ENCODE measurements at regions not wholly inside any gene's neighbourhood (a gene's known extent, or its start where the extent isn't known, plus 50 kb on each side); places are given as distances from the start of the nearest gene placed in this dataset.
A peak's percentile ranks its signal among the peaks of the same experiment; 100 is the strongest.
"Not testable (repeated sequence)": the region's sequence is repeated elsewhere in the genome, so short reads cannot be mapped to it uniquely, and the experiment has no call there.

DNA sequence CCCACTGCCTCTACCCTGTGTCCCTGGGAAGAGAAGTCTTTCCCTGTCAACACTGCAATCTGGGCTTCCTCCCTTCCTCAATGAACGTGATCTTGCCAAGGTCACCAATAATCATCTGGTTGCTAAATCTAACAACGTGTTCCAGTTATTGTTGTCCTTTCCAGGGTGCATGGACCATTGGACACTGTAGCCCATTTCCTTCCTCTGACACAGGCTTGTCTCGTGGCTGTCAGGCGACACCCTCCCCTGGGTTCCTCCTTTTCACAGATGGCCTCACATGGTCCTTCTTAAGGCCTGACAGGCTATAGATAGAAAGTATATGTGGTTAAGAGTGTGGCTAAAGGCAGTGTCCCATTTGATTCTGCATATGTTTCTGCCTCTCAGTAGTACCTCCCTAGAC is 67.7 kb upstream of the STARD13 start:
- H3K4me3 ChIP-seq (ENCODE audit: low read depth in 1 of 5, low read length in 5 of 5), result no peak overlapping the region
- no peaks in the 10 kb centered on the region for H3K9me3 ChIP-seq (ENCODE audit: control insufficient read depth in 5 of 5, low read length in 5 of 5)
- H3K27me3 ChIP-seq (ENCODE audit: control insufficient read depth in 5 of 5, insufficient read depth in 4 of 5, low read length in 5 of 5), result no peaks in the 10 kb centered on the region
- no peaks in the 10 kb centered on the region for H3K36me3 ChIP-seq (ENCODE audit: control insufficient read depth in 5 of 5, insufficient read depth in 5 of 5, low read length in 5 of 5)
- H3K4me1 ChIP-seq (ENCODE audit: control insufficient read depth in 5 of 5, insufficient read depth in 5 of 5, low read length in 5 of 5), result peaks cover 0 to 60% (median 36%) of the 10 kb centered on the region in 5 donors
- peak overlapping the region; percentile 14 for H3K27ac ChIP-seq (ENCODE audit: low read depth, low read length)
- no peak overlapping the region for H3K9ac ChIP-seq (ENCODE audit: low read length in 5 of 5)

DNA sequence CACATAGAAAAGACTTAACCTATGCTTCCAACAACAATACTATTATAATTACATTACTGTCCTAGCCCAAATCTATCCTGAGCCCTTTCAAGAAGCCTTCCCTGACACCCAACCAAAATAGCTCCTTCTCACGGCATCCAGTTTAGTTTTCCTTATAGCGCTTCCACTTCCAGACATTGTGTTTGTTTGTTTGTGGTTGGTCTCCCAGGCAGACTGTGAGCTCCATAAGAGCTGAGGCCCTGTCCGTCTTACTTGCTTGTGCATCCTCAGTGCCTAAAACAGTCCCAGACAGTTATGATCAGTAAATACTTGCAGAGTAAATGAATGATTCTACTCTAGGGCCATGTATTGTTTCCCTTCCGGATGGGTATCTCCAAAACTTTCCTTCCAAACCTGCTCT is 68.1 kb upstream of the STARD13 start:
- H3K9me3 ChIP-seq (ENCODE audit: control insufficient read depth in 5 of 5, low read length in 5 of 5), result no peaks in the 10 kb centered on the region
- no peak overlapping the region for H3K4me3 ChIP-seq (ENCODE audit: low read depth in 1 of 5, low read length in 5 of 5)
- no peak overlapping the region for H3K9ac ChIP-seq (ENCODE audit: low read length in 5 of 5)
- no peaks in the 10 kb centered on the region for H3K27me3 ChIP-seq (ENCODE audit: control insufficient read depth in 5 of 5, insufficient read depth in 4 of 5, low read length in 5 of 5)
- no peaks in the 10 kb centered on the region for H3K36me3 ChIP-seq (ENCODE audit: control insufficient read depth in 5 of 5, insufficient read depth in 5 of 5, low read length in 5 of 5)
- peak overlapping the region; percentile 25 for H3K27ac ChIP-seq (ENCODE audit: low read depth, low read length)
- H3K4me1 ChIP-seq (ENCODE audit: control insufficient read depth in 5 of 5, insufficient read depth in 5 of 5, low read length in 5 of 5), result peaks cover 0 to 59% (median 35%) of the 10 kb centered on the region in 5 donors

DNA sequence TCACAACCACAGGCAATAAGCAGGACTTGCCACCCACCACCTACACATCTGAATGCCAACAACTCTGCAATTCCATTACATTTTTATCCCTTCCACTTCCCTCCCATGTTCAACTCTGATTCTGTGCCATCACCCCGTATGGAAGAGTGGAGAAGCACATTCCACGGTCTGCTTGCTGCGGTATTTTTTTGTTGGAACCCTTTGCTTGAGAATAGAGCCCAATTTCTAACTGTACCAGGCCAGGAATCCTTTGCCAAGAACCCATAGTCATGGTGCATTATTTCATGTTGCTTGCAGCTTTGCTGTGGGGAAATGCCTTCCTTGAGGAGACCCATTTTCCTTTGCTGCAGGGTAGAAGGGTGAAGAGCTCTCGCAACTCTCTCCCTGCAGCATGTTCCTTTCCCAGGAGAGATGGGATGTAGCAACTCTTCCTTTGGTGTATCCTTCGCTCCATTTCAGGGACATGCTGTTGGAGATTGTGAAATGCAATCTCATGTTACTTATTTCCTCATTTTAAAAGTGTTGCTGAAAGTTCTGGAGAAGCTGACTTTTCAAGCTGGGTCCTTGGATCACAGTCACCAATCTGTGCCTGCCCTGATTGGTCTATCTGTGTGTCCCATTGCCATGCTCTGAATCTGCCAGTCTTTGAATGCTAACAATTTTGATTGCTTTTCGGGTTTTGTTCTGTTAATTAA is 69.8 kb upstream of the STARD13 start:
- Histone ChIP-seq H3K4me3 (ENCODE audit: low read depth in 1 of 5, low read length in 5 of 5) (no peak overlapping the region), H3K27me3 (ENCODE audit: control insufficient read depth in 5 of 5, insufficient read depth in 4 of 5, low read length in 5 of 5) (no peaks in the 10 kb centered on the region), H3K9me3 (ENCODE audit: control insufficient read depth in 5 of 5, low read length in 5 of 5) (no peaks in the 10 kb centered on the region), H3K27ac (ENCODE audit: low read depth, low read length) (peak overlapping the region; percentile 32), H3K4me1 (ENCODE audit: control insufficient read depth in 5 of 5, insufficient read depth in 5 of 5, low read length in 5 of 5) (peaks cover 0 to 42% (median 24%) of the 10 kb centered on the region in 5 donors), H3K9ac (ENCODE audit: low read length in 5 of 5) (no peak overlapping the region), H3K36me3 (ENCODE audit: control insufficient read depth in 5 of 5, insufficient read depth in 5 of 5, low read length in 5 of 5) (no peaks in the 10 kb centered on the region)

DNA sequence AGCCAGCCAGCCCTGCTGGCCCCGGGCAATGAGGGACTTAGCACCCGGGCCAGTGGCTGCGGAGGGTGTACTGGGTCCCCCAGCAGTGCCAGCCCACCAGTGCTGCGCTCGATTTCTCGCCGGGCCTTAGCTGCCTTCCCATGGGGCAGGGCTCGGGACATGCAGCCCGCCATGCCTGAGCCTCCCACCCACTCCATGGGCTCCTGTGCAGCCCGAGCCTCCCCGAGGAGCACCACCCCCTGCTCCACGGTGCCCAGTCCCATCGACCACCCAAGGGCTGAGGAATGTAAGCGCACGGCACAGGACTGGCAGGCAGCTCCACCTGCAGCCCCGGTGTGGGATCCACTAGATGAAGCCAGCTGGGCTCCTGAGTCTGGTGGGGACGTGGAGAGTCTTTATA is 72.5 kb upstream of the STARD13 start:
- H3K9me3 ChIP-seq (ENCODE audit: control insufficient read depth in 5 of 5, low read length in 5 of 5); H3K9ac ChIP-seq (ENCODE audit: low read length in 5 of 5); H3K36me3 ChIP-seq (ENCODE audit: control insufficient read depth in 5 of 5, insufficient read depth in 5 of 5, low read length in 5 of 5); H3K4me3 ChIP-seq (ENCODE audit: low read depth in 1 of 5, low read length in 5 of 5); H3K27me3 ChIP-seq (ENCODE audit: control insufficient read depth in 5 of 5, insufficient read depth in 4 of 5, low read length in 5 of 5); H3K27ac ChIP-seq (ENCODE audit: low read depth, low read length): not testable (repeated sequence)
- H3K4me1 ChIP-seq (ENCODE audit: control insufficient read depth in 5 of 5, insufficient read depth in 5 of 5, low read length in 5 of 5), result peaks cover 0 to 26% (median 18%) of the 10 kb centered on the region in 5 donors

DNA sequence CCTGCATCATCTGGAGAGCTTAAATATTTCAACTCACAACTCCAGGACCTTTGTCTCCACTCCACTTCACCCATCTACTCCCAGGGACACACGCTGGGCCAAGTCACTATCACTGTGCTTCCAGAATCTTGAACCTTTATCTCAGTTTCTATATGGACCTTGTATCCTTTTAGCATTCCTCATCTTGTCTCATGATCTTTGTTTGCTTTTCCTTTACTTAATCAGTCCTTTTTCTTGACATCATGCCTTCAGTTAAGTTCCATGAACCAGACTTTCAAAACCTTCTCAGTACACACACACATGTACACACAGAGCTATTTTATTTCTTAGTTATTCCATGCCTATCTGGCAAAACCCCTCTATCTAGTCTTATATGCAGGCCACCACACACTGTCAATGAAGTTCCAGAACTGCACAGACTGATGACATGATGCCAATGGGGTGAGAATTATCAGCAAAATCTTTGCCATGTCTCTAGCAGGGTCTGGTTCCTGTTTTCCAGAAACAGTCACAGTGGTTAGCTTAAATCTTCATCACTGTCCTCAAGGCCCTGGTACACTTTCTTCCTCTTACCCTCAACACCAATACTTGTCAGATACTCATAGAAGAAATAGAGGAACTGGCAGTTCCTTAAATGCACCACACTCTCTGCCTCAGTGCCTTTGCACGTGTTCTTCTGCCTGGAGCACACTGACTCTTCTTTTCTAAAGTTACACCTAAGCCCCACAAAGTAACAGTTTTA is 77.6 kb upstream of the STARD13 start:
- H3K36me3 ChIP-seq (ENCODE audit: control insufficient read depth in 5 of 5, insufficient read depth in 5 of 5, low read length in 5 of 5), result no peaks in the 10 kb centered on the region
- no peak overlapping the region for H3K4me3 ChIP-seq (ENCODE audit: low read depth in 1 of 5, low read length in 5 of 5)
- H3K9me3 ChIP-seq (ENCODE audit: control insufficient read depth in 5 of 5, low read length in 5 of 5), result no peaks in the 10 kb centered on the region
- H3K27ac ChIP-seq (ENCODE audit: low read depth, low read length), result no peak overlapping the region
- H3K4me1 ChIP-seq (ENCODE audit: control insufficient read depth in 5 of 5, insufficient read depth in 5 of 5, low read length in 5 of 5), result peaks cover 0 to 4% (median 0%) of the 10 kb centered on the region in 5 donors
- no peak overlapping the region for H3K9ac ChIP-seq (ENCODE audit: low read length in 5 of 5)
- no peaks in the 10 kb centered on the region for H3K27me3 ChIP-seq (ENCODE audit: control insufficient read depth in 5 of 5, insufficient read depth in 4 of 5, low read length in 5 of 5)

DNA sequence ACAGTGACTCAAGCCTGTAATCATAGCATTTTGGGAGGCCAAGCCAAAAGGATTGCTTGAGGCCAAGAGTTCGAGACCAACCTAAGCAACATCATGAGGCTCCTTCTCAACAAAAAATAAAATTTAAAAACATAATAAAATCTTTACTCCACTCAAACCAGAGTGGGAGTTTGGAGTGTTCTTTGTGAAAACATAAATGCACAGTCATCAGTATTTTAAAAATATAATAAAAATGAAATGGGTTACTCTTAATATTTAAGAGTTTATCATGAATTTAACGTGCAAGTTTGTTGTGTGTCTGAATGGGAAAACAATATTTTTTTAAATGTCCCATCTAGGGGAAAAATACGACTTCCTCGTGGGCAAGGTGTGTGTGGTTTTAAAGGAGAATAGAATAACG is 78.6 kb upstream of the STARD13 start:
- H3K9ac ChIP-seq (ENCODE audit: low read length in 5 of 5), result no peak overlapping the region
- H3K27ac ChIP-seq (ENCODE audit: low read depth, low read length), result no peak overlapping the region
- H3K36me3 ChIP-seq (ENCODE audit: control insufficient read depth in 5 of 5, insufficient read depth in 5 of 5, low read length in 5 of 5), result no peaks in the 10 kb centered on the region
- no peaks in the 10 kb centered on the region for H3K9me3 ChIP-seq (ENCODE audit: control insufficient read depth in 5 of 5, low read length in 5 of 5)
- H3K27me3 ChIP-seq (ENCODE audit: control insufficient read depth in 5 of 5, insufficient read depth in 4 of 5, low read length in 5 of 5), result no peaks in the 10 kb centered on the region
- H3K4me3 ChIP-seq (ENCODE audit: low read depth in 1 of 5, low read length in 5 of 5), result no peak overlapping the region
- H3K4me1 ChIP-seq (ENCODE audit: control insufficient read depth in 5 of 5, insufficient read depth in 5 of 5, low read length in 5 of 5), result peaks cover 0 to 4% (median 0%) of the 10 kb centered on the region in 5 donors

DNA sequence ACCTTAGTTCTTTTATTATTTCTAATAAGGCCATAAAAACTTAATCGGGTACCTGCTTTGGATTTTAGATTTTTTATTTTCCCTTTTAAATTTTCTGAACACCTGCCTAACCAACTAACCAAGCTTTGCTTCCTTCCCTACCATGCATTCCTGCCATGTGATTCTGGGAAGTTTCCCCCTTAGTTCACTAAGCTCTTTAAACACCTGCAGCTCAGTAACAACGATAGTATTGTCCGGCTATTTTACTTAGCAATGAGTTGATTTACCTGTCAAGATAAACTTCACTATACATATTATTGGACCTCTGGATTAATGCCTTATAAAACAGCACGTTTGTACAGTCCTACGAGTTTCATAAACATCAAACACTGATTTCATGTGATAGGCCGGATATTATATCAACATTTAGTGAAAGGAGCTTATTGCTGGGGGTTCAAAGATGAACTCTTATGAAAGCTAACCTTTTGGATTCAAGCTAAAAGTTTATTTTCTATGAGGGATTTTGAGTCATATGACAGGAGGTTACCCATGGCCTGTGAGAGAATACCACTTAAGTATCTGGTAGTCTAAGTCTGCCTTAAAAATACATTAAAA is 81.0 kb upstream of the STARD13 start:
- Histone ChIP-seq H3K9me3 (ENCODE audit: control insufficient read depth in 5 of 5, low read length in 5 of 5) (no peaks in the 10 kb centered on the region), H3K27me3 (ENCODE audit: control insufficient read depth in 5 of 5, insufficient read depth in 4 of 5, low read length in 5 of 5) (no peaks in the 10 kb centered on the region), H3K36me3 (ENCODE audit: control insufficient read depth in 5 of 5, insufficient read depth in 5 of 5, low read length in 5 of 5) (no peaks in the 10 kb centered on the region), H3K9ac (ENCODE audit: low read length in 5 of 5) (no peak overlapping the region), H3K27ac (ENCODE audit: low read depth, low read length) (no peak overlapping the region), H3K4me3 (ENCODE audit: low read depth in 1 of 5, low read length in 5 of 5) (no peak overlapping the region), H3K4me1 (ENCODE audit: control insufficient read depth in 5 of 5, insufficient read depth in 5 of 5, low read length in 5 of 5) (peaks cover 0 to 4% (median 0%) of the 10 kb centered on the region in 5 donors)

DNA sequence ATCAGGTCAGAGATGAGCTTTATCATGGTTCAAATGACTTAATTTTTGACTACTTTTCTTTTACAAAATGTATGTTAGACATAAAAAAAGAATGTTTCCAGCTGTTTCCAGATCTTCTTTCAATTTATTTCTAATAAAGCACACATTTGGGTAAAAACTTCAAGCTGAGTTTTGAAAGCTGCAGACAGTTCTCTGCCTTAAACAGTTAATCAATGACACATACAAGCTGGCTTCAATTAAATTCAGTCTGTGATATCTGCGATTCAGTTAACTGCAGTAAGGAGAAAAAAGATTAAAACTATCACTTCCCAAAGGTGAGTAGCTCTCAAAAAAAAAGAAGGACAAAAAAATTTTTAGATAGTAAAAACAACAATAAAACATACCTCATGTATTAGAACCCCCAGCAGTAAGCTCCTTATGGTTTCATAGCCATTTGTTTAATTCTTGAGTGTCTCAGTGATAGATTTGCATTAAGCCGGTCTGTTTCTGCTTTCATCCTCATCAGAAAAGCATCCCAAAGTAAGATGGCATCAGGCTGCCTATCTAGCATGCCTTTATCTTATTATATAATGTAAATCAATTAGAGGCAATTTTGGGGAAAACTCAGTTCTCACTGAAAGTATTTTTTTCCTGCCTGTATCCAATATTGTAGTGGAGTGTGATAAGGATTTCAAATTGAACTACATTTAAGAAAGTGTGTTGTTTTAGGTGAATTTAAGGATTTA is 81.8 kb upstream of the STARD13 start:
- no peak overlapping the region for H3K4me3 ChIP-seq (ENCODE audit: low read depth in 1 of 5, low read length in 5 of 5)
- no peaks in the 10 kb centered on the region for H3K27me3 ChIP-seq (ENCODE audit: control insufficient read depth in 5 of 5, insufficient read depth in 4 of 5, low read length in 5 of 5)
- no peak overlapping the region for H3K27ac ChIP-seq (ENCODE audit: low read depth, low read length)
- no peaks in the 10 kb centered on the region for H3K36me3 ChIP-seq (ENCODE audit: control insufficient read depth in 5 of 5, insufficient read depth in 5 of 5, low read length in 5 of 5)
- peaks cover 0 to 4% (median 0%) of the 10 kb centered on the region in 5 donors for H3K4me1 ChIP-seq (ENCODE audit: control insufficient read depth in 5 of 5, insufficient read depth in 5 of 5, low read length in 5 of 5)
- H3K9me3 ChIP-seq (ENCODE audit: control insufficient read depth in 5 of 5, low read length in 5 of 5), result no peaks in the 10 kb centered on the region
- no peak overlapping the region for H3K9ac ChIP-seq (ENCODE audit: low read length in 5 of 5)

DNA sequence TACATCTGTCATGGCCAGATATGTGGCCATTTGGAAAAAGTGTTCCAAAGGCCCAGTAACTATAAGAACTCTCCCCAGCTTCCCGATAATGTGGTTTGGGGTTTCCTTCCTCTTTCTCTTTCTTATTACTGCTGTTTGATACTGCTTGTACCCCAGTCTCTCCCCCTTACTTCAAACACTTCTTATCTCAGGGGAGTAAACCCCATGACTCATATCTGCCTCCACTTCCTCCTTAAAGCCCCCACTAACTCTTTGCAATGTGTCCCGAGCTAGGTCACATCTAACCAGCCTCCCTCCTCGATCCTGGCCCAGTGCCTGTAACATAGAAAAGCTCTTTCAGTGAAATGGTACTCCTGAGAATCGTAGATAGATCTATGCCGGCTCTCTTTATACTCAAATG is 82.4 kb upstream of the STARD13 start:
- no peak overlapping the region for H3K4me3 ChIP-seq (ENCODE audit: low read depth in 1 of 5, low read length in 5 of 5)
- no peak overlapping the region for H3K9ac ChIP-seq (ENCODE audit: low read length in 5 of 5)
- H3K27ac ChIP-seq (ENCODE audit: low read depth, low read length), result no peak overlapping the region
- H3K9me3 ChIP-seq (ENCODE audit: control insufficient read depth in 5 of 5, low read length in 5 of 5), result no peaks in the 10 kb centered on the region
- H3K4me1 ChIP-seq (ENCODE audit: control insufficient read depth in 5 of 5, insufficient read depth in 5 of 5, low read length in 5 of 5), result peaks cover 0 to 4% (median 0%) of the 10 kb centered on the region in 5 donors
- no peaks in the 10 kb centered on the region for H3K36me3 ChIP-seq (ENCODE audit: control insufficient read depth in 5 of 5, insufficient read depth in 5 of 5, low read length in 5 of 5)
- no peaks in the 10 kb centered on the region for H3K27me3 ChIP-seq (ENCODE audit: control insufficient read depth in 5 of 5, insufficient read depth in 4 of 5, low read length in 5 of 5)

DNA sequence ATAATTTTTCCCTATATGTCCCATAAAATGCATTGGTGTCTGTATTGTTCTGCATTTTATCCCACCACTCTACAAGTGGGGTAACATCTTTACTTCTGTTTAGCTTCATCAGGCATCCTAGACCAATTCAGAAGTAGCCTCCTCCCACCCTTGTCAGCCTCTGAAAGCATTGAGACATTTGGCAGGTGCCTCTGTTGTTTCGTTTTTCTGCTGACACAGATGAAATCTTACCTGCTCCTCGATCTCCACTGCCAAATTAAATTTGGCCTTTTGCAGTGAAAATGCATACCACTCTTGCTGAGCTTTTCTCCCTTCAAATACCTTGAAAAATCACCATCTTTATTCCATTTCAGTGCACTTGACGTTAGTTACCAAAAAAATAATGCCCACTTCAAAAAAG is 83.5 kb upstream of the STARD13 start:
- Histone ChIP-seq H3K27me3 (ENCODE audit: control insufficient read depth in 5 of 5, insufficient read depth in 4 of 5, low read length in 5 of 5) (no peaks in the 10 kb centered on the region), H3K27ac (ENCODE audit: low read depth, low read length) (no peak overlapping the region), H3K9ac (ENCODE audit: low read length in 5 of 5) (no peak overlapping the region), H3K4me1 (ENCODE audit: control insufficient read depth in 5 of 5, insufficient read depth in 5 of 5, low read length in 5 of 5) (peaks cover 0 to 4% (median 0%) of the 10 kb centered on the region in 5 donors), H3K36me3 (ENCODE audit: control insufficient read depth in 5 of 5, insufficient read depth in 5 of 5, low read length in 5 of 5) (no peaks in the 10 kb centered on the region), H3K4me3 (ENCODE audit: low read depth in 1 of 5, low read length in 5 of 5) (no peak overlapping the region), H3K9me3 (ENCODE audit: control insufficient read depth in 5 of 5, low read length in 5 of 5) (no peaks in the 10 kb centered on the region)

Measured in subcutaneous abdominal adipose tissue (tissue), 5 donors.